ENCODE measurements at regions not wholly inside any gene's neighbourhood (a gene's known extent, or its start where the extent isn't known, plus 50 kb on each side); places are given as distances from the start of the nearest gene placed in this dataset.

- TF ChIP-seq CTCF (IDR thresholded peaks at IDR 0.05; ENCODE audit: low read depth, low read length): no peak
- no peak for TF ChIP-seq EZH2phosphoT487 (IDR thresholded peaks at IDR 0.05; ENCODE audit: low read depth)
Measured at GRCh38 chr6:22907085-22907484, 337.7 kb downstream of the HDGFL1 start.

Measured in OCI-LY3 (cell line).